HUES64 (cell line): ENCODE measurements at regions not wholly inside any gene's neighbourhood (a gene's known extent, or its start where the extent isn't known, plus 50 kb on each side); places are given as distances from the start of the nearest gene placed in this dataset.

ENCODE experiments used
- H3K27ac ChIP-seq: 2 replicates; pipeline ENCODE4 v1.7.0; 2013; ENCODE audit warnings: low read depth, low read length, inconsistent platforms
- H3K27me3 ChIP-seq: 2 replicates; pipeline ENCODE4 v1.6.1; 2013; ENCODE audit warnings: mild to moderate bottlenecking, low read length; ENCODE audit not compliant: insufficient read depth
- H3K36me3 ChIP-seq: 2 replicates; pipeline ENCODE4 v1.6.1; 2013; ENCODE audit warnings: mild to moderate bottlenecking, low read length; ENCODE audit not compliant: insufficient read depth
- H3K4me1 ChIP-seq: 2 replicates; pipeline ENCODE4 v1.6.1; 2013; ENCODE audit warnings: mild to moderate bottlenecking, low read length, moderate library complexity; ENCODE audit not compliant: insufficient read depth
- H3K4me3 ChIP-seq: 2 replicates; pipeline ENCODE4 v1.5.1; 2013; ENCODE audit warnings: mild to moderate bottlenecking, low read length, moderate library complexity
- H3K9ac ChIP-seq: 2 replicates; pipeline ENCODE4 v1.6.1; 2013; ENCODE audit warnings: mild to moderate bottlenecking, low read depth, low read length
- H3K9me3 ChIP-seq: 2 replicates; pipeline ENCODE4 v1.6.1; 2013; ENCODE audit warnings: low read depth, low read length; ENCODE audit not compliant: insufficient read depth
- WGBS: fragments of 150-250, 120-280 bp; methylation state at CpG from one replicate; pipeline ENCODE4 v1.1.7; 2013; ENCODE audit warnings: missing lambda C conversion rate; 5-methylcytosine and 5-hydroxymethylcytosine counted together

- Histone ChIP-seq H3K9ac (no peak overlapping the region), H3K9me3 (no peaks in the 10 kb centered on the region), H3K27ac (no peak overlapping the region), H3K4me3 (no peak overlapping the region), H3K27me3 (no peaks in the 10 kb centered on the region), H3K4me1 (no peaks in the 10 kb centered on the region), H3K36me3 (no peaks in the 10 kb centered on the region)
- WGBS, result 97% methylated on average over 2 of the region's 2 CpGs
Measured at GRCh38 chr7:85426487-85426960, 239.7 kb upstream of the SEMA3D start.

GRCh38 chr7:85424298-85424697, 237.4 kb upstream of the SEMA3D start:
- H3K27me3 ChIP-seq, result no peaks in the 10 kb centered on the region
- H3K36me3 ChIP-seq, result no peaks in the 10 kb centered on the region
- no peaks in the 10 kb centered on the region for H3K4me1 ChIP-seq
- no peak overlapping the region for H3K4me3 ChIP-seq
- no peaks in the 10 kb centered on the region for H3K9me3 ChIP-seq
- H3K9ac ChIP-seq, result no peak overlapping the region
- no peak overlapping the region for H3K27ac ChIP-seq
- 96% methylated on average over 5 of the region's 7 CpGs for WGBS

GRCh38 chr7:85423209-85423895, 236.5 kb upstream of the SEMA3D start:
- no peaks in the 10 kb centered on the region for H3K36me3 ChIP-seq
- H3K27ac ChIP-seq, result no peak overlapping the region
- no peaks in the 10 kb centered on the region for H3K27me3 ChIP-seq
- no peak overlapping the region for H3K4me3 ChIP-seq
- no peak overlapping the region for H3K9ac ChIP-seq
- H3K4me1 ChIP-seq, result no peaks in the 10 kb centered on the region
- 92% methylated on average over 21 of the region's 21 CpGs for WGBS
- H3K9me3 ChIP-seq, result no peaks in the 10 kb centered on the region

GRCh38 chr7:85415743-85416142, 228.9 kb upstream of the SEMA3D start:
- Histone ChIP-seq H3K27ac (no peak overlapping the region), H3K27me3 (no peaks in the 10 kb centered on the region), H3K9me3 (no peaks in the 10 kb centered on the region), H3K36me3 (no peaks in the 10 kb centered on the region), H3K4me3 (no peak overlapping the region), H3K9ac (no peak overlapping the region), H3K4me1 (no peaks in the 10 kb centered on the region)
- WGBS, result 100% methylated on average over 1 of the region's 1 CpG

- 75% methylated on average over 6 of the region's 6 CpGs for WGBS
- Histone ChIP-seq H3K27ac (no peak overlapping the region), H3K36me3 (no peaks in the 10 kb centered on the region), H3K27me3 (no peaks in the 10 kb centered on the region), H3K9me3 (no peaks in the 10 kb centered on the region), H3K4me3 (no peak overlapping the region), H3K4me1 (no peaks in the 10 kb centered on the region), H3K9ac (no peak overlapping the region)
Measured at GRCh38 chr7:85413718-85414117, 226.9 kb upstream of the SEMA3D start.

- Histone ChIP-seq H3K9ac (no peak overlapping the region), H3K36me3 (no peaks in the 10 kb centered on the region), H3K4me1 (no peaks in the 10 kb centered on the region), H3K9me3 (no peaks in the 10 kb centered on the region), H3K27ac (no peak overlapping the region), H3K4me3 (no peak overlapping the region), H3K27me3 (no peaks in the 10 kb centered on the region)
- WGBS, result 100% methylated on average over 1 of the region's 3 CpGs
Measured at GRCh38 chr7:85412912-85413311, 226.1 kb upstream of the SEMA3D start.

GRCh38 chr7:85407391-85407790, 220.5 kb upstream of the SEMA3D start:
- no peak overlapping the region for H3K9ac ChIP-seq
- H3K27me3 ChIP-seq, result no peaks in the 10 kb centered on the region
- H3K9me3 ChIP-seq, result no peaks in the 10 kb centered on the region
- H3K36me3 ChIP-seq, result no peaks in the 10 kb centered on the region
- H3K4me1 ChIP-seq, result no peaks in the 10 kb centered on the region
- 90% methylated on average over 3 of the region's 3 CpGs for WGBS
- no peak overlapping the region for H3K4me3 ChIP-seq
- H3K27ac ChIP-seq, result no peak overlapping the region

- Histone ChIP-seq H3K27ac (no peak overlapping the region), H3K9ac (no peak overlapping the region), H3K36me3 (no peaks in the 10 kb centered on the region), H3K4me1 (no peaks in the 10 kb centered on the region), H3K4me3 (no peak overlapping the region), H3K27me3 (no peaks in the 10 kb centered on the region), H3K9me3 (no peaks in the 10 kb centered on the region)
- WGBS, result 97% methylated on average over 2 of the region's 2 CpGs
Measured at GRCh38 chr7:85405016-85405902, 218.4 kb upstream of the SEMA3D start.

GRCh38 chr7:85396676-85397075, 209.8 kb upstream of the SEMA3D start:
- 14% methylated on average over 1 of the region's 1 CpG for WGBS
- H3K4me1 ChIP-seq, result peaks cover 9% of the 10 kb centered on the region; the same call in 1 of the 2 replicates
- no peak overlapping the region for H3K27ac ChIP-seq
- no peaks in the 10 kb centered on the region for H3K36me3 ChIP-seq
- H3K4me3 ChIP-seq, result no peak overlapping the region
- H3K27me3 ChIP-seq, result no peaks in the 10 kb centered on the region
- no peak overlapping the region for H3K9ac ChIP-seq
- peaks cover 11% of the 10 kb centered on the region; the same call in 1 of the 2 replicates for H3K9me3 ChIP-seq

- Histone ChIP-seq H3K9me3 (peaks cover 11% of the 10 kb centered on the region; the same call in 1 of the 2 replicates), H3K4me3 (no peak overlapping the region), H3K9ac (no peak overlapping the region), H3K4me1 (peaks cover 9% of the 10 kb centered on the region; the same call in 1 of the 2 replicates), H3K27ac (no peak overlapping the region), H3K36me3 (no peaks in the 10 kb centered on the region), H3K27me3 (no peaks in the 10 kb centered on the region)
- 85% methylated on average over 1 of the region's 1 CpG for whole genome bisulfite sequencing
Measured at GRCh38 chr7:85392789-85393188, 205.9 kb upstream of the SEMA3D start.

- WGBS, result 94% methylated on average over 4 of the region's 4 CpGs
- Histone ChIP-seq H3K4me3 (no peak overlapping the region), H3K9ac (no peak overlapping the region), H3K9me3 (peaks cover 11% of the 10 kb centered on the region; the same call in 1 of the 2 replicates), H3K4me1 (peaks cover 9% of the 10 kb centered on the region; the same call in 1 of the 2 replicates), H3K27me3 (no peaks in the 10 kb centered on the region), H3K27ac (no peak overlapping the region), H3K36me3 (no peaks in the 10 kb centered on the region)
Measured at GRCh38 chr7:85392326-85392725, 205.5 kb upstream of the SEMA3D start.
